IMR-90 (cell line): ENCODE measurements at regions not wholly inside any gene's neighbourhood (a gene's known extent, or its start where the extent isn't known, plus 50 kb on each side); places are given as distances from the start of the nearest gene placed in this dataset.

Source experiments
- ATAC-seq: fragments of 200-7000 bp; cut with Tn5 transposase; 2 replicates; pipeline ENCODE4 v1.9.1; 2020; ENCODE audit warnings: low read depth, mild to moderate bottlenecking, moderate library complexity
- BruUV-seq: library from RNA; stranded (reverse); fragments of 400-500 nt; replicated peaks from 2 replicates; lab custom pipeline; 2021; lab: Mats Ljungman, UMichigan
- CTCF ChIA-PET: fragments of 300-600 bp; formaldehyde crosslinking; extraction: SDS; loops from one replicate; lab custom pipeline; 2021; ENCODE audit warnings: antibody characterized with exemption; lab: Yijun Ruan, JAX
- POLR2A ChIA-PET: fragments of 300-600 bp; sonication (Branson Sonifier 250); formaldehyde crosslinking; loops from one replicate; lab custom pipeline; 2022; ENCODE audit warnings: antibody characterized with exemption; ENCODE audit not compliant: unreplicated experiment; lab: Charles Lee
- DNase-seq: peaks from one replicate; pipeline ENCODE4 v3.0.0; 2013
- H2AFZ ChIP-seq: replicated peaks from 2 replicates; pipeline ENCODE3; 2013; ENCODE audit warnings: low read length, mild to moderate bottlenecking; ENCODE audit not compliant: poor library complexity
- H2AK5ac ChIP-seq: 2 replicates; pipeline ENCODE4 v1.6.1; 2013; ENCODE audit warnings: low read depth, low read length, inconsistent platforms
- H2AK9ac ChIP-seq: replicated peaks from 2 replicates; pipeline ENCODE3; 2013; ENCODE audit warnings: mild to moderate bottlenecking, low read depth, low read length, moderate library complexity; ENCODE audit not compliant: poor library complexity
- H2BK120ac ChIP-seq: 2 replicates; pipeline ENCODE4 v1.6.1; 2013; ENCODE audit warnings: low read depth, low read length, inconsistent platforms
- H2BK15ac ChIP-seq: 3 replicates; pipeline ENCODE4 v1.6.1; 2013; ENCODE audit warnings: low read depth, low read length, inconsistent platforms
- H2BK20ac ChIP-seq: 2 replicates; pipeline ENCODE4 v1.6.1; 2013; ENCODE audit warnings: low read depth, mild to moderate bottlenecking, inconsistent platforms, low read length, moderate library complexity
- H2BK5ac ChIP-seq: 2 replicates; pipeline ENCODE4 v1.6.1; 2013; ENCODE audit warnings: mild to moderate bottlenecking, low read depth, low read length, inconsistent platforms; ENCODE audit not compliant: poor library complexity, severe bottlenecking
- H3K14ac ChIP-seq: replicated peaks from 2 replicates; pipeline ENCODE4 v1.6.1; 2013; ENCODE audit warnings: low read depth, low read length, inconsistent platforms
- H3K18ac ChIP-seq: 2 replicates; pipeline ENCODE4 v1.6.1; 2013; ENCODE audit warnings: low read depth, low read length, control low read depth
- H3K23ac ChIP-seq: 2 replicates; pipeline ENCODE4 v1.6.1; 2013; ENCODE audit warnings: low read depth, low read length, inconsistent platforms
- H3K27ac ChIP-seq: 2 replicates; pipeline ENCODE4 v1.5.1; 2013; ENCODE audit warnings: mild to moderate bottlenecking, control low read depth, low read length; ENCODE audit not compliant: insufficient read depth
- H3K27me3 ChIP-seq: 2 replicates; pipeline ENCODE4 v1.6.1; 2013; ENCODE audit warnings: low read length; ENCODE audit not compliant: control insufficient read depth, insufficient read depth
- H3K36me3 ChIP-seq: 2 replicates; pipeline ENCODE4 v1.6.1; 2013; ENCODE audit warnings: low read length, mixed read lengths; ENCODE audit not compliant: control insufficient read depth, insufficient read depth
- H3K4ac ChIP-seq: 2 replicates; pipeline ENCODE4 v1.6.1; 2013; ENCODE audit warnings: low read depth, low read length, inconsistent platforms
- H3K4me1 ChIP-seq: 2 replicates; pipeline ENCODE4 v1.6.1; 2013; ENCODE audit warnings: low read length, mixed read lengths; ENCODE audit not compliant: control insufficient read depth, insufficient read depth
- H3K4me2 ChIP-seq: 2 replicates; pipeline ENCODE4 v1.6.1; 2013; ENCODE audit warnings: low read depth, mild to moderate bottlenecking, control low read depth, low read length, moderate library complexity
- H3K4me3 ChIP-seq: 2 replicates; pipeline ENCODE4 v1.5.1; 2013; ENCODE audit warnings: low read depth, mild to moderate bottlenecking, control low read depth, low read length, moderate library complexity; ENCODE audit not compliant: insufficient read depth
- H3K56ac ChIP-seq: 2 replicates; pipeline ENCODE4 v1.6.1; 2013; ENCODE audit warnings: low read length, inconsistent platforms; ENCODE audit not compliant: insufficient read depth; ENCODE audit errors: extremely low read depth
- H3K79me1 ChIP-seq, 2 experiments: 2 replicates each; pipeline ENCODE4 v1.6.1; 2013; ENCODE audit warnings: low read length in 2 of 2, inconsistent platforms in 1 of 2, low read depth in 1 of 2
- H3K9ac ChIP-seq: 2 replicates; pipeline ENCODE4 v1.6.1; 2013; ENCODE audit warnings: low read depth, low read length, control low read depth
- H3K9me1 ChIP-seq: 2 replicates; pipeline ENCODE4 v1.6.1; 2013; ENCODE audit warnings: low read length, inconsistent platforms; ENCODE audit not compliant: insufficient read depth
- H3K9me3 ChIP-seq: 2 replicates; pipeline ENCODE4 v1.6.1; 2013; ENCODE audit warnings: low read length; ENCODE audit not compliant: control insufficient read depth, insufficient read depth
- H4K20me1 ChIP-seq: 2 replicates; pipeline ENCODE4 v1.6.1; 2013; ENCODE audit warnings: low read length, inconsistent platforms; ENCODE audit not compliant: insufficient read depth
- H4K5ac ChIP-seq: 2 replicates; pipeline ENCODE4 v1.6.1; 2013; ENCODE audit warnings: mild to moderate bottlenecking, low read depth, low read length, control low read depth
- H4K8ac ChIP-seq, 2 experiments: 2 replicates each; pipeline ENCODE4 v1.6.1; 2013; ENCODE audit warnings: low read depth in 2 of 2, low read length in 2 of 2, control low read depth in 1 of 2, inconsistent platforms in 1 of 2
- H4K91ac ChIP-seq: 2 replicates; pipeline ENCODE4 v1.6.1; 2013; ENCODE audit warnings: low read depth, low read length, inconsistent platforms; ENCODE audit not compliant: insufficient read depth
- BHLHE40 ChIP-seq: fragments of 150-350 bp; IDR thresholded peaks from 2 replicates; pipeline ENCODE4 v1.6.1; 2016; ENCODE audit warnings: mild to moderate bottlenecking, low read depth, low read length
- CEBPB ChIP-seq: IDR thresholded peaks from 2 replicates; pipeline ENCODE4 v1.6.1; 2012; ENCODE audit warnings: low read depth, low read length, improper control_type of control experiment
- CHD1 ChIP-seq: IDR thresholded peaks from 2 replicates; pipeline ENCODE4 v1.6.1; 2012; ENCODE audit warnings: low read depth, low read length, improper control_type of control experiment
- CTCF ChIP-seq: conservative IDR thresholded peaks from 2 replicates; pipeline ENCODE4 v1.5.1; 2012; ENCODE audit warnings: mild to moderate bottlenecking, low read depth, low read length, improper control_type of control experiment
- ELK1 ChIP-seq: fragments of 150-350 bp; IDR thresholded peaks from 2 replicates; pipeline ENCODE4 v1.6.1; 2016; ENCODE audit warnings: low read depth, mild to moderate bottlenecking, low read length, moderate library complexity, borderline replicate concordance
- FOS ChIP-seq: fragments of 150-350 bp; IDR thresholded peaks from 2 replicates; pipeline ENCODE4 v1.6.1; 2016; ENCODE audit warnings: low read depth, low read length
- MAFK ChIP-seq: IDR thresholded peaks from 2 replicates; pipeline ENCODE4 v1.6.1; 2012; ENCODE audit warnings: low read depth, low read length, improper control_type of control experiment
- MAZ ChIP-seq: IDR thresholded peaks from 2 replicates; pipeline ENCODE4 v1.6.1; 2012; ENCODE audit warnings: low read depth, mild to moderate bottlenecking, low read length, improper control_type of control experiment, moderate library complexity, borderline replicate concordance
- MXI1 ChIP-seq: IDR thresholded peaks from 2 replicates; pipeline ENCODE4 v1.6.1; 2012; ENCODE audit warnings: low read depth, mild to moderate bottlenecking, low read length, moderate library complexity, borderline replicate concordance
- NFE2L2 ChIP-seq: fragments of 150-350 bp; IDR thresholded peaks from 2 replicates; pipeline ENCODE4 v1.6.1; 2016; ENCODE audit warnings: low read depth, mild to moderate bottlenecking, low read length
- RAD21 ChIP-seq: IDR thresholded peaks from 2 replicates; pipeline ENCODE4 v1.6.1; 2012; ENCODE audit warnings: low read length, improper control_type of control experiment
- RFX5 ChIP-seq: IDR thresholded peaks from 2 replicates; pipeline ENCODE4 v1.8.0; 2012; ENCODE audit warnings: low read depth, mild to moderate bottlenecking, low read length, moderate library complexity
- SMC3 ChIP-seq: fragments of 150-350 bp; IDR thresholded peaks from 2 replicates; pipeline ENCODE4 v1.6.1; 2016; ENCODE audit warnings: low read depth, mild to moderate bottlenecking, antibody characterized with exemption, low read length, moderate library complexity
- WGBS, 2 experiments: methylation state at CpG; one replicate each; pipeline versions ENCODE4 v1.1.5 to v1.1.7; 2013; ENCODE audit warnings: missing lambda C conversion rate in 2 of 2; ENCODE audit not compliant: insufficient read length in 1 of 2; ENCODE audit errors: extremely low coverage in 2 of 2; 5-methylcytosine and 5-hydroxymethylcytosine counted together
- dilution Hi-C: fragments of 300-500 bp; cut with HindIII; formaldehyde crosslinking; loops from one replicate; pipeline ENCODE4 v1.14.3; 2018; ENCODE audit warnings: low sequenced_read_pairs; ENCODE audit not compliant: unreplicated experiment
- in situ Hi-C: fragments of 300-500 bp; cut with MboI; formaldehyde crosslinking; loops from 3 replicates; pipeline ENCODE4 v1.14.3; 2019; ENCODE audit warnings: low sequenced_read_pairs, inconsistent platforms, mixed read lengths
- intact Hi-C: fragments of 100-400 bp; cut with micrococcal nuclease; formaldehyde crosslinking; loops from 2 replicates; pipeline ENCODE4 v1.10.0; 2022
- TF ChIP-seq, protein P1 (sequence below): fragments of 150-350 bp; IDR thresholded peaks from 2 replicates; pipeline ENCODE4 v1.6.1; 2017; ENCODE audit warnings: mild to moderate bottlenecking, antibody characterized with exemption, low read length, low read depth

- WGBS, 2 experiments = 29% methylated on average over 3 of the region's 8 CpGs; no CpG with 5 or more reads in 1 of the 2 experiments
- H3K9me1 ChIP-seq = no peaks in the 10 kb centered on the region
- no peak overlapping the region for H2BK15ac ChIP-seq
- no peak overlapping the region for H3K4ac ChIP-seq
- no peak overlapping the region for H3K9ac ChIP-seq
- H3K4me3 ChIP-seq = no peak overlapping the region
- H3K9me3 ChIP-seq = no peaks in the 10 kb centered on the region
- H3K14ac ChIP-seq = no peak overlapping the region
- H3K23ac ChIP-seq = no peak overlapping the region
- TF ChIP-seq CHD1 (no peak), CTCF (no peak), RAD21 (no peak), BHLHE40 (no peak), SMC3 (no peak), ELK1 (no peak), FOS (no peak), MAFK (no peak), MXI1 (no peak), MAZ (no peak), NFE2L2 (no peak), RFX5 (no peak), CEBPB (no peak)
- TF ChIP-seq, protein P1, sequence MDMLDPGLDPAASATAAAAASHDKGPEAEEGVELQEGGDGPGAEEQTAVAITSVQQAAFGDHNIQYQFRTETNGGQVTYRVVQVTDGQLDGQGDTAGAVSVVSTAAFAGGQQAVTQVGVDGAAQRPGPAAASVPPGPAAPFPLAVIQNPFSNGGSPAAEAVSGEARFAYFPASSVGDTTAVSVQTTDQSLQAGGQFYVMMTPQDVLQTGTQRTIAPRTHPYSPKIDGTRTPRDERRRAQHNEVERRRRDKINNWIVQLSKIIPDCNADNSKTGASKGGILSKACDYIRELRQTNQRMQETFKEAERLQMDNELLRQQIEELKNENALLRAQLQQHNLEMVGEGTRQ = no peak
- H3K56ac ChIP-seq = no peak overlapping the region
- ChIA-PET POLR2A (no interaction called here), CTCF (no interaction called here)
- no peak overlapping the region for H2AK5ac ChIP-seq
- H2BK5ac ChIP-seq = no peak overlapping the region
- no peak overlapping the region for H3K4me2 ChIP-seq
- no peak overlapping the region for H4K5ac ChIP-seq
- ATAC-seq (no peak), DNase-seq (no peak)
- no peak overlapping the region for H3K18ac ChIP-seq
- H4K91ac ChIP-seq = no peak overlapping the region
- in situ Hi-C loops = no loop called here
- H2AFZ ChIP-seq = no peak overlapping the region
- dilution Hi-C loops = no loop called here
- intact Hi-C loops = no loop called here
- peaks cover 8% of the 10 kb centered on the region for H3K27me3 ChIP-seq
- no peaks in the 10 kb centered on the region for H4K20me1 ChIP-seq
- H2AK9ac ChIP-seq = no peak overlapping the region
- H2BK20ac ChIP-seq = no peak overlapping the region
- no TSS peak for BruUV-seq
- H3K27ac ChIP-seq = no peak overlapping the region
- H3K36me3 ChIP-seq = no peaks in the 10 kb centered on the region
- H3K79me1 ChIP-seq = no peaks in the 10 kb centered on the region
- H2BK120ac ChIP-seq = no peak overlapping the region
- no peak overlapping the region for H4K8ac ChIP-seq
- H3K4me1 ChIP-seq = no peaks in the 10 kb centered on the region
Measured at GRCh38 chr11:45717526-45717925, 52.1 kb upstream of the CHST1 start.
